SHP77 (cell line): ENCODE measurements at regions not wholly inside any gene's neighbourhood (a gene's known extent, or its start where the extent isn't known, plus 50 kb on each side); places are given as distances from the start of the nearest gene placed in this dataset.

ENCODE experiments used
- DNase-seq, 2 experiments: peaks; one replicate each; lab custom pipeline; 2025; lab: John Stamatoyannopoulos, UW

DNA sequence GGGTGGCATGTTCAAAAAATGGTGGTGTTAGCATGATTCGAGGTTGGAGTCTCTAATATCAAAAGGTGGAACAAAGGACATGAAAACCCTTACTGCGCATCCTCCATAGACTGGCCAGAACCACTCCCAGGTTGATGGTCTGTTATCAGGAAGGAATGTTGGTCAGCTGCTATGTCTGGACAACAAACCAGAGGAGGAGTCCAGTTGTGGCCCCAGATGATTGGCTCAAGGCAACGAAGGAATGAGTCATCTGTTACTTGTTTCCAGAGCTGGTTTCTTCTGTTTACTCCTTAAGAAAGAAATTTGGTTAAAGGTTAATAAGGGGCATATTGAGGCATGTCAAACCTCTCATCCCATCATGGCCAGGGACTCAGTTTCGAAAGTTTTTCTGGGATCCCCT is 56.8 kb upstream of the GRIA4 start:
- DNase-seq, result no peak

- DNase-seq, result no peak
These were observed 61.5 kb upstream of the GRIA4 start for GRCh38 chr11:105548359-105548758.

DNA sequence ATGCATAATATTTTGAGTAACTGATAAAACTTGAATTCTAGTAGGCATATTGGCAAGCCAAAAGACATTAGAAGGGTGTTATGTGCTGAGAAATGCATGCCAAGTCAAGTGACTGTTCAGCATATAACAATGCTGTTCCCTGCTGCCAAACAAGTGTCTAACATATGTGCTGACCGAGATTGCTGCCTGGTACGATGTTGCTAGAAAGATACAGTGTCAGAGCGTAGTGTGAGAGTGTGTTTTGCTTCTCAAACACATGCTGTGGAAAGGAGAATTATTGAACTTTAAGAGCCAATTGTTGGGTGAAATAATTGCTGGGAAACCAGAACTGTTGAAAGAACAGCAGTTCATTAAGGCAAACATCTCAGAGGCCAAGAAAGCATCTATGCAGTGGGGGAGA is 71.3 kb upstream of the GRIA4 start:
- DNase-seq, result no peak

GRCh38 chr11:105537531-105537930 is 72.3 kb upstream of the GRIA4 start:
- no peak for DNase-seq

DNA sequence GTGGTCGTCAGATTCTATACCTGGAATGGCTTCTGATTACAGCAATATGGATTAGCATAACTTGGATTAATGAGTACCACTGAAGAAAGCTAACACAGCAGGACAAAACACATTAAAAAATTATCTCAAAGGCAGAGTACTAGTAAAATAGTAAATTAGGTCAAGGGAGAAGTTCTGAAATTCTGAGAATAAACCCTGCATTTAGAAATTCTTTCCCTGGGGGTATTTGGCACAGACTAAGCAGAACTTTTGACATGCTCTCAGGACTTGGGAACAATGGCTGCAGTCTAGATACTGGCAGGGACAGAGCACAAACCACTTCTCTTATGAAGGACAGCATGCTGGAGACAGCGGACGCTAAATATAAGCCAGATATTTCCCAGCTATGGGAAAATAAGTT is 85.6 kb upstream of the GRIA4 start:
- no peak for DNase-seq

DNA sequence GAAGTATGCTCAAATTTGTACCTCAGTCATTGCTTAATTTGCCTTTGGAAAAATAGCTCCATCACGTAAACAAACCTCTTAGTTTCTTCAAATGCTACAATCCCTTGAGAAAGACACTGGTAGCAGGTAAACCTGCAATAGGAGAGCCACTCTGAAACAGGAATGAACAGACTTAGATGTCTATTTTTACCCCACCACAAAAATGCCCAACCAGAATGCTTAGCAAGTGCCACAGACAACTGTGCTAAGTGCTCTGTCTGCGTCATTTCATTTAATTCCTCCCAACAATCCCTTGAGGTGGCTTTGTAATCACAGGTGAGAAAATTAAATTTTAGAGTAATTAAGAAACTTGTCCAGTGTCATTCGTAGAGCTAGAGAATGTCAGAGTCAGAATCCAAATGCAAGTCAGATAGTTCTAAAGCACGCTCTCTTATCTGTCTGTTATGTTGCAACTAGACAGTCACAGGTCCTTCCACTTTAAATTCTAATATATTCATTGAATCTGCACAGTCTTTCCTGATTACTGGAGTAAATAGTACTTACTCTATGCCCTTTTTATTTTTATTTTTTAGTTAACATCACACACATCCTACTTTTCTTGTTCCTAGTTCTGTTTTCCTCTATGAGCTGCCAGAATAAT is 89.0 kb upstream of the GRIA4 start:
- DNase-seq, result no peak

- DNase-seq, result no peak
These were observed 102.2 kb upstream of the GRIA4 start for GRCh38 chr11:105507496-105508254.

DNA sequence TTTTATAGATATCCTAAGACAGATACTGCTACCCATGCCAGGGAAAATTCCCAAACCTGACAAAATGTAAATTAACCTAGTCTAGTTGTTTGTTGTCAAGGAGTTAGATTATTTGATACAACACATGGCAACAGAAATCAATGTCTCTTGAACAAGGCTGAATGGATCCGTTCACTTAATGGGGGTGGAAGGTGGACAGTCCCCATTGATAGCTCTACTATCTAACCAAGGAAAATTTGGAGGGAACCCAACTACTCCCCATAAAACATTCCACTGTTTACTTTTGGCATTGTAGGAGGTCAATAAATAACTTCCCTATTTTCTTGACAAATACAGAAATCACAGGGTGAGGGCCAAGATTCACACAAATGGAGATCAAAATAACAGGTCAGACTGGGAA is 117.9 kb upstream of the GRIA4 start:
- no peak for DNase-seq

DNA sequence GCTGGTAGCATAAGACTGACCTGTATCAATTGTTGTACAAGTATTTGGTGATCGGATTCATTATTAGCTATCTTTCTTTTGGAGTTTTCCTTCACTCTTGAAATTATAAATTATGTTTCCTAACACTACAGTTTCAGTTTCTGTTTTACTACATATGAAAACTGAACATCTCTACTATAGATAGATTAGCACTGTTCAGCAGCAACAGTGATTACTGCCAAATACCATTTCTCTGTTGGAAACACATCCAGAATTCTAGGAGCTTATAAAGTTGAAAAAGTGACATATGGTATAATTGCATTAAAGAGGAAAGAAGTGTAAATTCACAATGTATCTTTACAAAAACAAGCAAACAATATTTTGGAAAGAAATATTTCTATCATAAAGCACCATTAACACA is 118.5 kb upstream of the GRIA4 start:
- no peak for DNase-seq

GRCh38 chr11:105490333-105490732 is 119.5 kb upstream of the GRIA4 start:
- no peak for DNase-seq

DNA sequence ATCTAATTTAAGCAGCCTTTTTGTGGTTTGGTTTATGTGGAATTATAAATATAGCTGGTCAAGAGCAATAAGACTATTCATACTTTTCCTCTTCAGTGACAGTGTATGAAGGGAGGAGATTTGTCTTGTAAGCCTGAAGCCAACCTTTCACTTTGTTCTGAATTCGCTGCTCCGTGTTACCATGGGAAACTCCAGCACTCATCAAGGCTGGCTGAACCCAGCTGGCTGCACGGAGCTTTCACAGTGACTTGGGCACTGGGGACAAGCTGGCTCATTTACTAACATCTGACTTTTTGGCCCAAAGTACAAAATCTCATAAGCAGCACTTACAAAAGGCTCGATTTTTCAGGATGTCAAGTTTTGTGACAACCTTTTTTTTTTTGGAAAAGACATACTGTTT is 120.4 kb upstream of the GRIA4 start:
- no peak for DNase-seq

GRCh38 chr11:105486929-105487328 is 122.9 kb upstream of the GRIA4 start:
- no peak for DNase-seq

GRCh38 chr11:105469931-105470330 is 139.9 kb upstream of the GRIA4 start:
- DNase-seq, result no peak

DNA sequence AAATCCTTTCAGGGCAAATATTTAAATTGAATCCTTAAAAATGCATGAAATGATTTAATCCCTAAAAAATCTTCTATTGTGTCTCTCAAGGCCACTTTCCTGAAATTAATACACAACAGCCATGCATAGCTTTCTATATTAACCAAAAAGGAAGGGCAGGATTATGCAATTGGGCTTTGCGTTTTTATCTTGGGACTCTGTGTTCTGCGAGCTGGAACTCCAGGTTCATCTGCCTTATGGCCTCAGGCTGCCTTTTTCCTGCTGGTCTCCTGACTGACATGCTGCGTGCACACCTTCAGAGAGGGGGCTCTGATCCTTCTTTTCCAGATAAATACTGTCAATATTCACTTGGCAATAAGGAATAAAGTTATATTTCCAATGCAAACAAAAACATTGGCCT is 141.7 kb upstream of the GRIA4 start:
- DNase-seq, result no peak

DNA sequence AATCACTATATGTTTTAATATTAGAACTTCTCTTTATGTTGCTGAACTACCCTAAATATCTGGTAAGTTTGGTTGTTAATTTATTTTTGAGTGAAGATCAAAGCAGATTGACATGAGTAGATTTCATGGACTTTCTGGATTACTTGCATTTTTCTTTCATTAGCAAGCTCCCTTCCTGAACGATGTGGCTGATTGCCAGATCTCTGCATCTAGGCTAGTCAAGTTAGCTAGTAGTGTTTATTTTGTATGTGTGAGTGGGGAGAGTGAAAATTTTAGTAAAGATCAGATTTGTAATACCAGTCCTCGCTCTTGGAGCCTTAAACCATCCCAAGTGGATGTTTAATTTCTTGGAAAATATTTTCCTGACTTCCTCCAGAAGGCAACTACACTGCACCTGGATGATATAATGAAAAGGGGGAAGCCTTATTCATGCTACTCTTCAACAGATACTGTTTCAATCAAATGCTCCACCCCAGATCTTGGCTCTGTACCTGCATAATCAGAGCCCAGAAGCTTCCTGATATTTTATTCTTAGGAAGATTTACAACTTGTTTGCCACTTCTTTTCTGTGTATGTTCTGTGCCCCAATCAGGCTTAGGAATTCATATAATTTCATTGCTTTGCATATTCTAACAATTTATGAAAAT is 143.2 kb upstream of the GRIA4 start:
- DNase-seq, result no peak

- DNase-seq, result no peak
These were observed 151.8 kb upstream of the GRIA4 start for GRCh38 chr11:105458071-105458470.

GRCh38 chr11:105456950-105457349 is 152.9 kb upstream of the GRIA4 start:
- no peak for DNase-seq

DNA sequence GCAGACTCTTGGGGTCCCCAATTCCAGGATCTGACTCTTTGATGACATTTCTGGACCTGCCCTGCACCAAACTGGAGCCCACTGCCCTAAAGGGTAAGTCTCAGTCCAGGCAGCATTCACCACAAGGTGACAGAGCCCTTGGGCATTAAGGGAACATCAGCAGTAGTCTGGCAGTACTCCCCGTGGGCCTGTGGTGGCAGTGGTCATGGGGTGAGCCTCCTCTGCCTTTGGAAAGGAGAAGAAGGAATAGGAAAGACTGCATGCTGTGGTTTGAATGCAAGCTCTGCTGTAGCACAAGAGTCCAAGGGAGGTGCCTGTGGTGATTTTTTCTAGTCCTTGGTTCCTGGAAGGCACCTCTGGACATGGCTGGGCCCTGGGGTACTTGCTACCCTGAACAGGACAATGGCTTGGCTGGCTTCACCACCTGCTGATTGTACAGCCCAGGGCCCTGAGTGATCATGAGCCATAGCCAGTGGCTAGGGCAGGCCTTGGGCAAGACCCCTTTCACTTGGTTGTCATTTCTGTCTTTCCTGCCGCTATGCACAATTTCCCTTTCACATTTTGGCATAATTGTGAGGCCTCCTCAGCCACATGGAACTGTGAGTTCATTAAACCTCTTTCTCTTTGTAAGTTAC is 160.7 kb upstream of the GRIA4 start:
- no peak for DNase-seq

DNA sequence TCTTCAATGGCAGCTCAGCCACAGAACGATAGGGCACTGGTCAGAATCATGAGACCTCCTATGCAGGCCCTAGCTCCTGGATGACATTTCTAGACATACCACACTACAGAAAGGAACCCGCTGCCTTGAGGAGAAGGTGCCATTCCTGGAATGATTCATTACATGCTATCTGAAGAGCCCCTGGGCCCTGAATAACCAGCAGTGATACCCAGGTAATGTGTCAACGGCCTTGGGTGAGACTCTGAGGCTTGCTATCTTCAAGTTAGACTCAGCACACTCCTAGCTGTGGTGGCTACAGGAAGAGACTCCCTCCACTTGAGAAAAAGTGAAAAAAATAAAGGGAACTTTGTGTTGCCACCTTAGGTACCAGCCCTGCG is 161.2 kb upstream of the GRIA4 start:
- DNase-seq, result no peak

GRCh38 chr11:105447936-105448702 is 161.8 kb upstream of the GRIA4 start:
- DNase-seq, result no peak

- DNase-seq, result no peak
These were observed 166.2 kb upstream of the GRIA4 start for GRCh38 chr11:105443623-105444022.
